Jurkat, Clone E6-1 (cell line): ENCODE measurements at regions not wholly inside any gene's neighbourhood (a gene's known extent, or its start where the extent isn't known, plus 50 kb on each side); places are given as distances from the start of the nearest gene placed in this dataset.
A peak's percentile ranks its signal among the peaks of the same experiment; 100 is the strongest.

Source experiments
- DNase-seq: peaks from one replicate; pipeline ENCODE4 v3.0.0-alpha.2; 2011; ENCODE audit warnings: low read depth, low spot score
- H3K4me3 ChIP-seq: 2 replicates; pipeline ENCODE4 v1.5.1; 2011; ENCODE audit warnings: mild to moderate bottlenecking, low read length, control low read depth, moderate library complexity

- no peak for DNase-seq
- no peak overlapping the region for H3K4me3 ChIP-seq
Measured at GRCh38 chrX:107556967-107557366, 71.3 kb upstream of the PRPS1 start.

DNA sequence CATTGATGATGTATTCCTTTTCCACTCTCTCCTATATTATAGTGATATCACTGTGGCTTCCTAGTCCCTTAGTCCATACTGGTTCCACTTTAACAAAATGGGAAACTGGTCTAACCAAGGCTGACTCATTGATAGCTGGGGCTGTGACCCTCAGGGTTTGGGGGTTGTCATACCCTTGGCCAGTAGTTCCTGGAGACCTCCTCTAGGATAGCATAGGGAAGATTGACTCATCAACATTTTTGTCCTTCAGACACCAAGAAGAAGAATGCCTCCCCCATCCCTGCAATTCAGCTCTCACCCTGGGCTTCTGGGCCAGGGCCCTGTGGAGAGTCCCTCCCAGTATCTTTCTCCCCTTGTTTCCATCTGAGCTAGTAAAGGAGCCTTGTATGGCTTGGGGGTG is 68.8 kb upstream of the PRPS1 start:
- no peak overlapping the region for H3K4me3 ChIP-seq
- DNase-seq = no peak

GRCh38 chrX:107560041-107560440 is 68.3 kb upstream of the PRPS1 start:
- no peak overlapping the region for H3K4me3 ChIP-seq
- no peak for DNase-seq

- no peak for DNase-seq
- no peak overlapping the region for H3K4me3 ChIP-seq
Measured at GRCh38 chrX:107560980-107561379, 67.3 kb upstream of the PRPS1 start.

DNA sequence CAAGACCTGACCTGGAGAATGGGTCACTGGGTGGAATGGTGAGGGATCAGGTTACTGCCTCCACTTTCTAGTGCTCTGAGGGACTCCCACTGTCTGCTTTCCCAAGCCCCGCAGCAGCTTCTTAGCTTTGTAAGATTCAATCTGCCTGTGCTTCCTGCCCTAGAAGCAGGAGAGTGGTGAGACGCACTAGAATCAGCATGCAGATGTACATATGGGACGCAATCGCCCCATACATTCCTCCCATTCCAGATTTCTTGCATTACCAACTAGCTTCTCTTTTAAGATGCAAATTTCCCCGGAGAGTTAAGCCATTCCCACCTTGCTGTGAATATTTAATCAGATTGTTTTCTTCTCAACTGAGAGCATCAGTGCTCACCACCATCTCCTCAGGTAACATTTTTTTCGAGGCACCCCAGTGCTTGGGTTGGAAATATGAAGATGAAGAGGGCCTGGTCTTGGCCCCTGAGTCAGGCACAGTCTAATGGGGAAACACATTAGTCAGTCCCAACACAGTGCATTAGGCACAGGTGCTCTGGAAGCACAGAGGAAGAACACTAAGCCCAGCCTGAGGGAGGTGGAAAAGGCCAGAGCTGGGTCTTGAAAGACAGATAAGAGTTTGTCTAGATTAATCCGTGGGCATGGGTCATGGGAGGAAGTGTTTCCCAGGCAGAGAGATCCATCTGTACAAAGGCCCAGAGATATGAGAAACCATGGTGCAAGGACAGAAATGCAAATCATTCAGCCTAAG is 66.7 kb upstream of the PRPS1 start:
- no peak for DNase-seq
- H3K4me3 ChIP-seq = no peak overlapping the region

- no peak for DNase-seq
- no peak overlapping the region for H3K4me3 ChIP-seq
Measured at GRCh38 chrX:107562482-107562881, 65.8 kb upstream of the PRPS1 start.

- no peak overlapping the region for H3K4me3 ChIP-seq
- DNase-seq = no peak
Measured at GRCh38 chrX:107563824-107564223, 64.5 kb upstream of the PRPS1 start.

DNA sequence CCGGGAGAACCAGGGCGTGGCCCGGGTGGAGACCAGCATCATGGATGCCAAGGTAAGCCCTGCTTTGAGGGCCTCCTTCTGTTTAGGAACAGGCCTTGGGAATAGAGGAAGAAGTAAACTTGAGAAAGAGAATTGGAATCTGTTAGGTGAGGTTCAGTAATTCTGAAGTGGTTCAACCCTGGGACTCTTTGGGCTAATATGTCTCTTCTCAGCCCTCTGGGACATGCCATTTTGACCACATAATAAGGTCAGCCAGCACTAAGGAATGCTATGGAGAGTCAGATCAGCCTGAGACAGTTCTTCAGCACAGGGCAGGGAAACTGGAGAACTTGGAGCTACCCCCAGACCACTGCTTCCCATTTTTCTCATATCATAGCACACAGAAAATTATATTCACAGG is 63.3 kb upstream of the PRPS1 start:
- DNase-seq = no peak
- H3K4me3 ChIP-seq = no peak overlapping the region

GRCh38 chrX:107565931-107566603 is 62.2 kb upstream of the PRPS1 start:
- no peak overlapping the region for H3K4me3 ChIP-seq
- DNase-seq = peak; percentile 9

DNA sequence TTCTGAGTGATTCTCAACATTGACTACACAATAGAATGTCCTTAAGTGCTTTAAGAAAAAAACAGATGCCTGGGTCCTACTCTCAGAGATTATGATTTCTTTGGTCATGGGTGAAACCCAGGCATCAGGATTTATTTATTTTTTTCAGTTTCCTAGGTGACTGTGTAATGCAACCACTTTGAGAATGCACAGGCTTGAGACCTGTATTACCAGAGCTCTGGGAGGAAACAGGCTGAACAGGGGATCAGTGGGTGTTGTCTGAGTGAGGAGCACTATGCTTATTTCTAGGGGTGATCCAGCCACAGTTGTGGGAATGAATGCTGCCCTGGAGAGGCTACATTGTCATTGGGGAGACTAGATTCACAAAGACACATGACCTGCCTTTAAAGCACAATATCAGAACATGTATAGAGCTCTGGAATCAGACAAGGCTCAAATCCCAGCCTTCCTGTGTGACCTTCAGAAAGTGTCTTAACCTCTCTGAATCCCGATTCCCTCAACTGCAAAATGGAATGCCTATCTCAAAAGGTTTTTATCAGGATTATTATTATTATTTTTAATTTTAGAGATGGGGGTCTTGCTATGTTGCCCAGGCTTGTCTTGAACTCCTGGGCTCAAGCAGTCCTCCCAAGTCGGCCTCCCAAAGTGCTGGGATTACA is 61.6 kb upstream of the PRPS1 start:
- H3K4me3 ChIP-seq = no peak overlapping the region
- DNase-seq = no peak

DNA sequence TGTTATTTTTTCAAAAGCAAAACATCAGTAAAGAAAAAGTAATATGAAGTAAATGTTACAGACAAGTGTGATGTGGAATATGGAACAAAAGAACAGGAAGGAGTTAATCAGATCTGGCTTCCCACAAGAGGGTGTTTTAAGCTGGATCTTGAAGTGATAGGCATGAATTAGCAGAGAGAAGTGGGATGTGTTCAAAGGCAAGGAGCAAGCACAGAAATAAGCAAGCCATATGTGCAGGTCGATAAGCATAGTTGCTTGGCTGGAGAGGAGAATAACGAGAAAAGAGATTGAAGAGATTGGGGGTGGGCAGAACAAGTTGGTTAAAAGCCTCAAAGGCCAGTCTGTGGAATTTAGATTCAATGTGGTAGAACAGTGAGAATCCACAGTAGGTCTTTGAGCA is 60.9 kb upstream of the PRPS1 start:
- DNase-seq = peak; percentile 29
- H3K4me3 ChIP-seq = no peak overlapping the region

- DNase-seq = no peak
- no peak overlapping the region for H3K4me3 ChIP-seq
Measured at GRCh38 chrX:107571296-107571998, 56.9 kb upstream of the PRPS1 start.

- DNase-seq = no peak
- no peak overlapping the region for H3K4me3 ChIP-seq
Measured at GRCh38 chrX:107573016-107573415, 55.3 kb upstream of the PRPS1 start.

GRCh38 chrX:107574054-107574683 is 54.1 kb upstream of the PRPS1 start:
- H3K4me3 ChIP-seq = no peak overlapping the region
- DNase-seq = no peak

DNA sequence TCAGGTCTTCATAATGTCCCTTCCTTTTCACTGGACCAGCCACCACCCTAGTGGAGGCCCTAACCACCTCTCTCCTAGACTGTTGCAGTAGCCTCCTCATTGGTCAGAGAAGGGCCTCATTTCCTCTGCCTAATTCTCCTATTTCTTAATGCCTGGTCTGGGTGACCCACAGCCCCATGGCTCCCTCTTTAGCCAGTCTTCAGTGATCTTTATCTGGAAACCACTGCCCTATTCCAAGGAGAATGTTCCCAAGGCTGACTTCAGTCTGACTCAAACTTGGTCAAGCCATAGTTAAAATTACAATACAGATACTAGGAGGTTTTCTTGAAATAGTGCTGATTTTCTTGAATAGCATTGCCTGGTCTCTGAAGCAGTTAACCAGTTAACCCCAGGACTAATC is 53.6 kb upstream of the PRPS1 start:
- no peak for DNase-seq
- no peak overlapping the region for H3K4me3 ChIP-seq

DNA sequence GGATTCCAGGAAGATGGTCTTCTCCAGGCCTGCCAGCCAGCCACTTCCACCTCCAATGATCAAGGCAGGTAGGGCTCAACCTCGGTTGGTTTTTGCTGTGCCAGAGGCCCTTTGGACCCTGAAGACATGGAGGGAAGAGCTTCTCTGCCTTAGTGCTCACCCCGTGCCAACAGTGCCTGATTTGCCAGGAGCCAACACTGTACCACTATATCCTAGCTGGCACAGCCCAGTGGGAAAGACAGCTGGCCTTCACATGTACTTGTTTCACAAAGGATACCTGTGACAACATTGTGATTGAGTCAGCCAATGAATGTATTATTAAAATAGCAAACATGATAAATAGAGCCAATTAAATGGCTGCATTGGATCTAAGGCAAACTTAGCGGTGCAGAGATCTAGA is 51.9 kb upstream of the PRPS1 start:
- no peak for DNase-seq
- no peak overlapping the region for H3K4me3 ChIP-seq

DNA sequence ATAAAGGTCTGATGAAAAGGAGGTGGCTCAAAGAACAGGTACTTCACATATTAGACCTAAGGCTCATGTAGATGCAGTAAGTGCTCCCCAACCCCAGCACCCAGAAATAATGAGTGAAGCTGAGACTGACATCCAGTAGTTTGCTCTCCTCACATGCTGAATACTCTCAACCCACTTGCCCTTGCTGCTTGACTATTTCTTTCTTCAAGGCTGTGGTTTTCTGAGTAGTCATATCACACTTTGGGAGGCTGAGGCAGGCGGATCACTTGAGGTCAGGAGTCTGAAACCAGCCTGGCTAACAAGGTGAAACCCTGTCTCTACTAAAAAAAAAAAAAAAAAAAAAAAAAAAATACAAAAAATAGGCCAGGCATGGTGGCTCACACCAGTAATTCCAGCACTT is 51.5 kb upstream of the PRPS1 start:
- H3K4me3 ChIP-seq = no peak overlapping the region
- DNase-seq = no peak

- H3K4me3 ChIP-seq = no peak overlapping the region
- DNase-seq = no peak
Measured at GRCh38 chrX:107577933-107578332, 50.4 kb upstream of the PRPS1 start.
